ENCODE measurements at regions not wholly inside any gene's neighbourhood (a gene's known extent, or its start where the extent isn't known, plus 50 kb on each side); places are given as distances from the start of the nearest gene placed in this dataset.

- 68 to 76% methylated on average over 3 of the region's 3 CpGs for WGBS, 2 donors
- H3K4me3 ChIP-seq (ENCODE audit: low read depth, poor library complexity, severe bottlenecking), result no peak overlapping the region
- TF ChIP-seq POLR2A (IDR thresholded peaks at IDR 0.05), result no peak
- TF ChIP-seq CTCF (IDR thresholded peaks at IDR 0.05), result no peak
- DNase-seq (ENCODE audit: low spot score in 2 of 2), result no peak
- intact Hi-C loops (cut with DNase I; ENCODE audit: low total_unique reads), result no loop called here
These were observed 526.7 kb upstream of the TBX3 start for GRCh38 chr12:115210533-115211252.

GRCh38 chr12:115209230-115209629 is 525.3 kb upstream of the TBX3 start:
- 80 to 90% methylated on average over 8 of the region's 8 CpGs for WGBS, 2 donors
- intact Hi-C loops (cut with DNase I; ENCODE audit: low total_unique reads), result no loop called here
- TF ChIP-seq POLR2A (IDR thresholded peaks at IDR 0.05) (no peak), CTCF (IDR thresholded peaks at IDR 0.05) (no peak)
- no peak overlapping the region for H3K4me3 ChIP-seq (ENCODE audit: low read depth, poor library complexity, severe bottlenecking)
- DNase-seq (ENCODE audit: low spot score in 2 of 2), result no peak

- 89 to 94% methylated on average over 6 of the region's 6 CpGs for WGBS, 2 donors
- no peak overlapping the region for H3K4me3 ChIP-seq (ENCODE audit: low read depth, poor library complexity, severe bottlenecking)
- TF ChIP-seq POLR2A (IDR thresholded peaks at IDR 0.05) (no peak), CTCF (IDR thresholded peaks at IDR 0.05) (no peak)
- intact Hi-C loops (cut with DNase I; ENCODE audit: low total_unique reads), result no loop called here
- no peak for DNase-seq (ENCODE audit: low spot score in 2 of 2)
These were observed 524.1 kb upstream of the TBX3 start for GRCh38 chr12:115208098-115208497.

- intact Hi-C loops (cut with DNase I; ENCODE audit: low total_unique reads), result no loop called here
- no peak for DNase-seq (ENCODE audit: low spot score in 2 of 2)
- 92 to 94% methylated on average over 6 of the region's 6 CpGs for WGBS, 2 donors
- H3K4me3 ChIP-seq (ENCODE audit: low read depth, poor library complexity, severe bottlenecking), result no peak overlapping the region
- TF ChIP-seq CTCF (IDR thresholded peaks at IDR 0.05) (no peak), POLR2A (IDR thresholded peaks at IDR 0.05) (no peak)
These were observed 523.4 kb upstream of the TBX3 start for GRCh38 chr12:115207216-115207915.

GRCh38 chr12:115206801-115207200 is 522.8 kb upstream of the TBX3 start:
- intact Hi-C loops (cut with DNase I; ENCODE audit: low total_unique reads), result no loop called here
- H3K4me3 ChIP-seq (ENCODE audit: low read depth, poor library complexity, severe bottlenecking), result no peak overlapping the region
- 82 to 90% methylated on average over 5 of the region's 5 CpGs for WGBS, 2 donors
- no peak for TF ChIP-seq CTCF (IDR thresholded peaks at IDR 0.05)
- TF ChIP-seq POLR2A (IDR thresholded peaks at IDR 0.05), result no peak
- no peak for DNase-seq (ENCODE audit: low spot score in 2 of 2)

Data from lower leg skin (tissue), 4 donors.